Fibroblast of lung (primary cell): ENCODE measurements at regions not wholly inside any gene's neighbourhood (a gene's known extent, or its start where the extent isn't known, plus 50 kb on each side); places are given as distances from the start of the nearest gene placed in this dataset.

Experiments
- DNase-seq, 2 donors: peaks; one replicate each; pipeline versions ENCODE4 v3.0.0 to v3.0.0-alpha.2; 2010; ENCODE audit warnings: low read depth in 2 of 2
- H2AFZ ChIP-seq: 2 replicates; pipeline ENCODE4 v1.5.1; 2012; ENCODE audit warnings: low read length, control low read depth, inconsistent platforms
- H3K27ac ChIP-seq: 2 replicates; pipeline ENCODE4 v1.5.1; 2011; ENCODE audit warnings: low read length, control low read depth; ENCODE audit not compliant: insufficient read depth
- H3K27me3 ChIP-seq: 2 replicates; pipeline ENCODE4 v1.5.1; 2011; ENCODE audit warnings: mild to moderate bottlenecking, low read length; ENCODE audit not compliant: control insufficient read depth, insufficient read depth
- H3K36me3 ChIP-seq: 2 replicates; pipeline ENCODE4 v1.5.1; 2011; ENCODE audit warnings: low read length; ENCODE audit not compliant: control insufficient read depth, insufficient read depth
- H3K4me1 ChIP-seq: 2 replicates; pipeline ENCODE4 v1.5.1; 2011; ENCODE audit warnings: low read length; ENCODE audit not compliant: control insufficient read depth, insufficient read depth; ENCODE audit errors: extremely low read depth
- H3K4me2 ChIP-seq: 2 replicates; pipeline ENCODE4 v1.5.1; 2011; ENCODE audit warnings: low read length, control low read depth; ENCODE audit not compliant: insufficient read depth; ENCODE audit errors: extremely low read depth
- H3K4me3 ChIP-seq, 4 experiments: fragments of 200-600 bp in 1 of 4; sonication (generic) in 1 of 4; replicated peaks in 1 of 4; 2 replicates each; pipeline ENCODE4 v1.5.1; 2011 to 2016; ENCODE audit warnings: low read length in 4 of 4, low read depth in 3 of 4, mild to moderate bottlenecking in 3 of 4, control low read depth in 2 of 4, inconsistent platforms in 1 of 4, mixed read lengths in 1 of 4; ENCODE audit not compliant: insufficient read depth in 1 of 4; ENCODE audit errors: control extremely low read depth in 1 of 4
- H3K79me2 ChIP-seq: 2 replicates; pipeline ENCODE4 v1.5.1; 2012; ENCODE audit warnings: mild to moderate bottlenecking, low read length, inconsistent platforms; ENCODE audit not compliant: control insufficient read depth, insufficient read depth
- H3K9ac ChIP-seq: 2 replicates; pipeline ENCODE4 v1.5.1; 2011; ENCODE audit warnings: mild to moderate bottlenecking, low read length, control low read depth; ENCODE audit not compliant: insufficient read depth
- H3K9me3 ChIP-seq: 2 replicates; pipeline ENCODE4 v1.5.1; 2012; ENCODE audit warnings: low read depth, low read length; ENCODE audit not compliant: control insufficient read depth, insufficient read depth
- H4K20me1 ChIP-seq: 2 replicates; pipeline ENCODE4 v1.5.1; 2011; ENCODE audit warnings: low read length; ENCODE audit not compliant: control insufficient read depth, insufficient read depth; ENCODE audit errors: extremely low read depth
- CTCF ChIP-seq, 2 donors: IDR thresholded peaks in 1 of 2; conservative IDR thresholded peaks in 1 of 2; 1 replicate in 1 of 2; 2 replicates in 1 of 2; pipeline ENCODE4 v1.5.1; 2011 to 2012; ENCODE audit warnings: low read length in 2 of 2, control low read depth in 1 of 2, inconsistent platforms in 1 of 2, low read depth in 1 of 2, mild to moderate bottlenecking in 1 of 2
- EZH2 ChIP-seq: IDR thresholded peaks from 2 replicates; pipeline ENCODE4 v1.5.1; 2012; ENCODE audit warnings: low read length, control low read depth, mild to moderate bottlenecking; ENCODE audit errors: missing control alignments

DNA sequence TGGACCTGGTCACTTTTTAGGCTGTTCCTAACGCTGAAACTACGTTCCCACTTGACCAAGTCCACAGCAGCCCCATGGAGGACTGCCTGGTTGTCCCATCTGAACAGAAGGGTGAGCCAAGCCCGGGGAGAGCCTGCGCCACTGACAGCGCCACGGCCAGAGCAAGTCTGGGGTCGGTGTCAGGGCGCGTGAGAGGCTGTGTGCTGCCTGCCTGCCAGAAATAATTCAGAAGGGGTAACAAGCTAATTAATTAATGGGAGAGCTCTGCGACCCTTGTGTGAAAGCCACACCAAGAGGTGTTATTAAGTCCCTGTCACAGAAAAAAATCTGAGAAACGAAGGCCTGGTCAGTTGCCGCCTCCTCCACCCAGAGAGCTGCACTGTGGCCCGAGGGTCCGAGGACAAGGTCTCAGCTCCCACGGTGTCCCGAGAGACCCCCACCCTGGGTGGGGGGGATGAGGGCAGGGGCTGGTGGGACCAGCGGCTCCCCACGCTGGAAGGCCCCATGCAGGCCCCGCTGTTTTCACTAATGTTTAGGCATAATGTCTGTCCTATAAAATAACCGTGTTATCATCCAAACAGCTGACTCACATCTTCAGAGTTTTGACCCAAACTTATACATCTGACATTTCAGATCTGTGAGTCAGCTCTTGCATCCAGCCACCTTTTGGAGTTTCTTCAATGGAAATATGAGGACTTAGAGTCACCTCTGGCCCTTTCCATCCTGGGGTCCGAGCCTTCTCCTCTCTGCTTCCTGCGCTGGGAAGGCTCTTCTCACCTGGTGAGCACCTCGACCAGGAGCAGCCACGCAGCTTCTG, 58.5 kb downstream of the DLL1 start:
- Histone ChIP-seq H4K20me1 (no peaks in the 10 kb centered on the region), H3K79me2 (no peaks in the 10 kb centered on the region), H3K9me3 (no peaks in the 10 kb centered on the region), H3K4me3 (no peak overlapping the region), H3K4me2 (no peak overlapping the region), H3K9ac (no peak overlapping the region), H3K27ac (no peak overlapping the region), H3K27me3 (no peaks in the 10 kb centered on the region), H2AFZ (no peak overlapping the region), H3K36me3 (no peaks in the 10 kb centered on the region), H3K4me1 (no peaks in the 10 kb centered on the region)
- DNase-seq, result peak; percentile 34 to 49
- TF ChIP-seq CTCF (conservative IDR thresholded peaks at IDR 0.05 in 1 of 2, IDR thresholded peaks at IDR 0.05 in 1 of 2; ENCODE audit: low read depth in 1 of 2, low read length in 2 of 2), result no peak
- no peak for TF ChIP-seq EZH2

- Histone ChIP-seq H4K20me1 (no peaks in the 10 kb centered on the region), H3K27ac (no peak overlapping the region), H3K79me2 (no peaks in the 10 kb centered on the region), H2AFZ (no peak overlapping the region), H3K9me3 (no peaks in the 10 kb centered on the region), H3K36me3 (no peaks in the 10 kb centered on the region), H3K9ac (no peak overlapping the region), H3K4me3 (no peak overlapping the region), H3K4me1 (no peaks in the 10 kb centered on the region), H3K4me2 (no peak overlapping the region), H3K27me3 (no peaks in the 10 kb centered on the region)
- no peak for TF ChIP-seq CTCF (conservative IDR thresholded peaks at IDR 0.05 in 1 of 2, IDR thresholded peaks at IDR 0.05 in 1 of 2; ENCODE audit: low read depth in 1 of 2, low read length in 2 of 2)
- TF ChIP-seq EZH2, result no peak
- peak in 1 of 2 donors; percentile 25 for DNase-seq
Measured at GRCh38 chr6:170231293-170232185, 59.3 kb downstream of the DLL1 start.

- no peaks in the 10 kb centered on the region for H4K20me1 ChIP-seq
Measured at GRCh38 chr6:170230520-170231292, 60.2 kb downstream of the DLL1 start.

More at GRCh38 chr6:170230520-170231292, 60.2 kb downstream of the DLL1 start:
- H3K27ac ChIP-seq, result no peak overlapping the region
- no peaks in the 10 kb centered on the region for H3K36me3 ChIP-seq
- no peaks in the 10 kb centered on the region for H3K9me3 ChIP-seq
- no peak overlapping the region for H3K4me2 ChIP-seq
- no peak for DNase-seq
- no peak overlapping the region for H2AFZ ChIP-seq
- H3K79me2 ChIP-seq, result no peaks in the 10 kb centered on the region
- TF ChIP-seq CTCF (conservative IDR thresholded peaks at IDR 0.05 in 1 of 2, IDR thresholded peaks at IDR 0.05 in 1 of 2; ENCODE audit: low read depth in 1 of 2, low read length in 2 of 2) (no peak), EZH2 (no peak)
- no peaks in the 10 kb centered on the region for H3K27me3 ChIP-seq
- H3K4me3 ChIP-seq, result no peak overlapping the region
- H3K9ac ChIP-seq, result no peak overlapping the region
- no peaks in the 10 kb centered on the region for H3K4me1 ChIP-seq
